Endothelial cell of umbilical vein (primary cell): ENCODE measurements at regions not wholly inside any gene's neighbourhood (a gene's known extent, or its start where the extent isn't known, plus 50 kb on each side); places are given as distances from the start of the nearest gene placed in this dataset.

Source experiments
- CTCF ChIP-seq, 2 donors: IDR thresholded peaks; 1 replicate in 1 of 2; 2 replicates in 1 of 2; pipeline ENCODE4 v1.5.1; 2011; ENCODE audit warnings: low read length in 2 of 2, mild to moderate bottlenecking in 2 of 2, moderate library complexity in 2 of 2, control low read depth in 1 of 2, inconsistent platforms in 1 of 2, low read depth in 1 of 2; ENCODE audit not compliant: insufficient read depth in 1 of 2; ENCODE audit errors: extremely low read depth in 1 of 2
- POLR2AphosphoS5 ChIP-seq: IDR thresholded peaks from 2 replicates; pipeline ENCODE4 v1.6.1; 2012; ENCODE audit warnings: low read depth, mild to moderate bottlenecking, control low read depth, low read length, moderate library complexity; ENCODE audit not compliant: insufficient read depth

GRCh38 chr2:8495189-8495989 lies 186.5 kb upstream of the ID2 start:
- TF ChIP-seq CTCF (IDR thresholded peaks at IDR 0.05; ENCODE audit: extremely low read depth in 1 of 2, insufficient read depth in 1 of 2, low read depth in 1 of 2, low read length in 2 of 2) = no peak
- TF ChIP-seq POLR2AphosphoS5 = no peak
